WTC11 (cell line): ENCODE measurements at regions not wholly inside any gene's neighbourhood (a gene's known extent, or its start where the extent isn't known, plus 50 kb on each side); places are given as distances from the start of the nearest gene placed in this dataset.

ENCODE experiments used
- CBFB ChIP-seq: sonication (generic); formaldehyde crosslinking; IDR thresholded peaks from 2 replicates; pipeline ENCODE4 v1.8.1; 2022; ENCODE audit warnings: mild to moderate bottlenecking, low read depth, missing genetic modification reagents
- CREM ChIP-seq: sonication (generic); formaldehyde crosslinking; IDR thresholded peaks from 2 replicates; pipeline ENCODE4 v1.8.1; 2022; ENCODE audit warnings: mild to moderate bottlenecking, missing genetic modification reagents, moderate library complexity
- ETV6 ChIP-seq: sonication (generic); formaldehyde crosslinking; IDR thresholded peaks from 2 replicates; pipeline ENCODE4 v1.8.1; 2022; ENCODE audit warnings: mild to moderate bottlenecking, missing genetic modification reagents
- GABPB1 ChIP-seq: sonication (generic); formaldehyde crosslinking; IDR thresholded peaks from 2 replicates; pipeline ENCODE4 v1.8.1; 2023; ENCODE audit warnings: mild to moderate bottlenecking, missing genetic modification reagents
- MYBL2 ChIP-seq: sonication (generic); formaldehyde crosslinking; IDR thresholded peaks from 2 replicates; pipeline ENCODE4 v1.8.1; 2023; ENCODE audit warnings: mild to moderate bottlenecking, moderate library complexity, missing genetic modification reagents
- TEAD4 ChIP-seq: sonication (generic); formaldehyde crosslinking; IDR thresholded peaks from 2 replicates; pipeline ENCODE4 v1.8.0; 2022; ENCODE audit warnings: mild to moderate bottlenecking, missing genetic modification reagents
- TP53 ChIP-seq: sonication (generic); formaldehyde crosslinking; IDR thresholded peaks from 2 replicates; pipeline ENCODE4 v1.8.1; 2023; ENCODE audit warnings: mild to moderate bottlenecking, missing genetic modification reagents
- TF ChIP-seq, protein P1 (sequence below): fragments of 200-600 bp; IDR thresholded peaks from 2 replicates; pipeline ENCODE4 v1.8.0; 2022; ENCODE audit warnings: antibody characterized with exemption
- TF ChIP-seq, protein P2 (sequence below): sonication (generic); formaldehyde crosslinking; conservative IDR thresholded peaks from 2 replicates; pipeline ENCODE4 v1.8.1; 2022; ENCODE audit warnings: mild to moderate bottlenecking, missing genetic modification reagents
- TF ChIP-seq, protein P3 (sequence below): sonication (generic); formaldehyde crosslinking; IDR thresholded peaks from 2 replicates; pipeline ENCODE4 v1.8.1; 2022; ENCODE audit warnings: low read depth, missing genetic modification reagents, borderline replicate concordance
- TF ChIP-seq, protein P4 (sequence below): sonication (generic); formaldehyde crosslinking; IDR thresholded peaks from 2 replicates; pipeline ENCODE4 v1.8.0; 2022; ENCODE audit warnings: mild to moderate bottlenecking, missing genetic modification reagents
- TF ChIP-seq, protein P5 (sequence below): sonication (generic); formaldehyde crosslinking; IDR thresholded peaks from 2 replicates; pipeline ENCODE4 v1.8.1; 2022; ENCODE audit warnings: low read depth, mild to moderate bottlenecking, moderate library complexity, missing genetic modification reagents, borderline replicate concordance

DNA sequence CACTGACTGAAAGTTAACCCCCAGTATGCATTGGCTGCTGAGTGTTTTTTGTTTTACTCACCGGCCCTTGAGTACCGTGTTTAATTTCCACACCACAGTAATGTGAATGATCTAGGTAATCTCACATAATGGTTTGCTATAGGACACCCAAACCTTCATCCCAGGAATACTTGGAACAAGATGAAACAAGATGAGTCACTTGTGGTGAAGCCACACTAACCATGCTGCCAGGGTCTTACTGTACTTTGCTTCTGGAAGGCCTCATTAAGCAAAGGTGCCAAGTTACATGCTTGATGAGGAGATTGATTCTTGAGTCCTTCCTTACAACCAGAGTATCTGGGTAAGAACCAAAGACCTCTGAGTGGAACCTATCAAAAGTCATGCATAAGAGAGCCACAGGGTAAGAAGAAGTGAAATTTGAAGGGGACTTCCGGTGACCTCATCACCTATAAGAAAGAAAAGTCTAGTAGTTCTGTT is 163.3 kb downstream of the NRIP1 start:
- TF ChIP-seq, protein P1, sequence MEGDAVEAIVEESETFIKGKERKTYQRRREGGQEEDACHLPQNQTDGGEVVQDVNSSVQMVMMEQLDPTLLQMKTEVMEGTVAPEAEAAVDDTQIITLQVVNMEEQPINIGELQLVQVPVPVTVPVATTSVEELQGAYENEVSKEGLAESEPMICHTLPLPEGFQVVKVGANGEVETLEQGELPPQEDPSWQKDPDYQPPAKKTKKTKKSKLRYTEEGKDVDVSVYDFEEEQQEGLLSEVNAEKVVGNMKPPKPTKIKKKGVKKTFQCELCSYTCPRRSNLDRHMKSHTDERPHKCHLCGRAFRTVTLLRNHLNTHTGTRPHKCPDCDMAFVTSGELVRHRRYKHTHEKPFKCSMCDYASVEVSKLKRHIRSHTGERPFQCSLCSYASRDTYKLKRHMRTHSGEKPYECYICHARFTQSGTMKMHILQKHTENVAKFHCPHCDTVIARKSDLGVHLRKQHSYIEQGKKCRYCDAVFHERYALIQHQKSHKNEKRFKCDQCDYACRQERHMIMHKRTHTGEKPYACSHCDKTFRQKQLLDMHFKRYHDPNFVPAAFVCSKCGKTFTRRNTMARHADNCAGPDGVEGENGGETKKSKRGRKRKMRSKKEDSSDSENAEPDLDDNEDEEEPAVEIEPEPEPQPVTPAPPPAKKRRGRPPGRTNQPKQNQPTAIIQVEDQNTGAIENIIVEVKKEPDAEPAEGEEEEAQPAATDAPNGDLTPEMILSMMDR: no peak
- TF ChIP-seq CREM (no peak), TP53 (no peak), MYBL2 (CRISPR knock-in tag) (no peak), CBFB (CRISPR knock-in tag) (no peak), TEAD4 (no peak), GABPB1 (CRISPR knock-in tag) (no peak), ETV6 (no peak)
- TF ChIP-seq, protein P2, sequence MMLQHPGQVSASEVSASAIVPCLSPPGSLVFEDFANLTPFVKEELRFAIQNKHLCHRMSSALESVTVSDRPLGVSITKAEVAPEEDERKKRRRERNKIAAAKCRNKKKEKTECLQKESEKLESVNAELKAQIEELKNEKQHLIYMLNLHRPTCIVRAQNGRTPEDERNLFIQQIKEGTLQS (CRISPR knock-in tag): no peak
- TF ChIP-seq, protein P3, sequence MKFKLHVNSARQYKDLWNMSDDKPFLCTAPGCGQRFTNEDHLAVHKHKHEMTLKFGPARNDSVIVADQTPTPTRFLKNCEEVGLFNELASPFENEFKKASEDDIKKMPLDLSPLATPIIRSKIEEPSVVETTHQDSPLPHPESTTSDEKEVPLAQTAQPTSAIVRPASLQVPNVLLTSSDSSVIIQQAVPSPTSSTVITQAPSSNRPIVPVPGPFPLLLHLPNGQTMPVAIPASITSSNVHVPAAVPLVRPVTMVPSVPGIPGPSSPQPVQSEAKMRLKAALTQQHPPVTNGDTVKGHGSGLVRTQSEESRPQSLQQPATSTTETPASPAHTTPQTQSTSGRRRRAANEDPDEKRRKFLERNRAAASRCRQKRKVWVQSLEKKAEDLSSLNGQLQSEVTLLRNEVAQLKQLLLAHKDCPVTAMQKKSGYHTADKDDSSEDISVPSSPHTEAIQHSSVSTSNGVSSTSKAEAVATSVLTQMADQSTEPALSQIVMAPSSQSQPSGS: no peak
- TF ChIP-seq, protein P4, sequence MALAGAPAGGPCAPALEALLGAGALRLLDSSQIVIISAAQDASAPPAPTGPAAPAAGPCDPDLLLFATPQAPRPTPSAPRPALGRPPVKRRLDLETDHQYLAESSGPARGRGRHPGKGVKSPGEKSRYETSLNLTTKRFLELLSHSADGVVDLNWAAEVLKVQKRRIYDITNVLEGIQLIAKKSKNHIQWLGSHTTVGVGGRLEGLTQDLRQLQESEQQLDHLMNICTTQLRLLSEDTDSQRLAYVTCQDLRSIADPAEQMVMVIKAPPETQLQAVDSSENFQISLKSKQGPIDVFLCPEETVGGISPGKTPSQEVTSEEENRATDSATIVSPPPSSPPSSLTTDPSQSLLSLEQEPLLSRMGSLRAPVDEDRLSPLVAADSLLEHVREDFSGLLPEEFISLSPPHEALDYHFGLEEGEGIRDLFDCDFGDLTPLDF: no peak
- TF ChIP-seq, protein P5, sequence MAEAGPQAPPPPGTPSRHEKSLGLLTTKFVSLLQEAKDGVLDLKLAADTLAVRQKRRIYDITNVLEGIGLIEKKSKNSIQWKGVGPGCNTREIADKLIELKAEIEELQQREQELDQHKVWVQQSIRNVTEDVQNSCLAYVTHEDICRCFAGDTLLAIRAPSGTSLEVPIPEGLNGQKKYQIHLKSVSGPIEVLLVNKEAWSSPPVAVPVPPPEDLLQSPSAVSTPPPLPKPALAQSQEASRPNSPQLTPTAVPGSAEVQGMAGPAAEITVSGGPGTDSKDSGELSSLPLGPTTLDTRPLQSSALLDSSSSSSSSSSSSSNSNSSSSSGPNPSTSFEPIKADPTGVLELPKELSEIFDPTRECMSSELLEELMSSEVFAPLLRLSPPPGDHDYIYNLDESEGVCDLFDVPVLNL (CRISPR knock-in tag): no peak
